Kasumi-1 (cell line): ENCODE measurements at regions not wholly inside any gene's neighbourhood (a gene's known extent, or its start where the extent isn't known, plus 50 kb on each side); places are given as distances from the start of the nearest gene placed in this dataset.
"Not testable (repeated sequence)": the region's sequence is repeated elsewhere in the genome, so short reads cannot be mapped to it uniquely, and the experiment has no call there.

Source experiments
- DNase-seq, 2 experiments: peaks; one replicate each; lab custom pipeline; 2025; lab: John Stamatoyannopoulos, UW

DNA sequence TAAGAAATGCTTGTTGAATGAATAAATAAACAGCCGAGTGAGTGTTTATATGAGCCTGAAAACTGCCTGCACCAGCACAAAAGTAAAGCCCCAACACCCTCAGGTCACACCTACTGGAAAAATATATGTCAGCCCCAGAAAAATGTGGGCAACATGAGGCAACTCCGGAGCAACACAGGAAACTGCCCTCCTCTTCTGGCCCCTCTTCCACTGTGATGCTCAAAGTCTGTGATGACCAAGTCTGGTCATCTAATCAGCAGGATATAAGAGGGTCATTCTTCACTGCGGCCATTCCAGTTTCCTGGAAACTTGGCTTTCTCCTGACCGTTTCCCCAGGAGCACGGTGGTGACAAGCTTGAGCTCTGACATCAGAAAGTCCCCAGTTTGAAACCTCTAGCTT, 159.6 kb upstream of the PZP start:
- no peak for DNase-seq

- peak; percentile 1 to 19 for DNase-seq
These were observed 159.0 kb upstream of the PZP start for GRCh38 chr12:9367201-9367600.

DNA sequence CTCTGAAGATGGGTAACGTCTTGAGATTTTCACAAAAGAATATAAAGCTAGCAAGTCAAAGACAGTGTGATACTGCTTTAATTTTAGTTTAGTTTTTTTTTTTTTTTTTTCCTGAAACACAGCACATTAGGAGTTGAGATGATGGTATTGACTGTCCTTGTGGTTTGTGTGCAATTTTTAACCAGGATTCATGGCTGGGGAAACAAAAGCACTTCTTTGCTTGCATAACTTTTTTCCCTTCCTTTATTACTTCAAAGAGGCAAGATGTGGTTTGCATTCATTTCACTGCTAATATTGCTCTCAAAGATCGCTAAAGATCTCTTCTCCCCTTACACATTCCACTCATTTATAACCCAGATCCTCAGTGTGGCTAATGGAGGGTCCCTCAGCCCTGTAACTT, 157.1 kb upstream of the PZP start:
- DNase-seq: no peak

DNA sequence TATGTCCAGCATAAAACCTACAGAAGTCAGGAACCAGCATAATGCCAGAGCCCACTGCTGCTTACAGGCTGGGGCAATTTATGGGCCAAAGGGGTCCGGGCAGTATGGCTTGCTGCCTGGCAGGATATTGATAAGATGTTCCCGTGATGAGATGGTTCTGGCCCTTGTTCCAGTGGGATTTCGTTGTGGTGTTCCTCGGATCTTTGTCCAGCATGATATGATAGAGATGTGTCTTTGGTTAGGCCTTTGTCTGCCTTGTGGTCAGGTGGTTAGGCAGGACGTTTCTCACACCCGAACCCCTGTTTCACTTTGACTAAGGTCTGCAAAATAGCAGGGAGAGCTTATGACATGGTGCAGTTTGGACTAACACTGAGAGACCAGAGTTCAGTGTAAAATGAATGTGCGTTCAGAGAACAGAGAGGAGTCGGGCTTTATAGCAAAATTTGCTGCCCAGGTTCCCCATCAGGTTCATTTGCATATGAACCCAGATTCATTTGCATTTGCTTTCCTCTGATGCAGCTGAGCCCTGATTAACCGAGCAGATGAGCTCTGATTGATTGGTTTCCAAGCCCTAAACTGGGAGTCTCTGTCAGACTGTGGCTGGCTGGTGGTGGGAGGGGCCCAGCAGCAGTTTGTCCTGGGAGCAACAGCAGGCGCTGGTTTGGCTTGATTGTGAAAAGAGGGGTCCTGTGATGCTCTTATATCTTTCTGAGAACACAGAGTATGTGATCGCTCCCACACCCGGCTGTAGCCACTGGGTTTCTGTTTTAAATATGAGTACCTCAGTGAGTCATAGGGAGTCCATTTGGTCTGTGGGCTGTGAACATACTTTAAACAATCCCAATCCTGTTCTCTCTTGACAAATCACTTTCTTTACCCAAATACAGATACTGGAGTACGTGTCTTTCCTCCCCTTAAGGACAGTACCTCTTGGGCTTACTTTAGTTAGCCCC, 156.3 kb upstream of the PZP start:
- no peak for DNase-seq

GRCh38 chr12:9363145-9363544, 154.9 kb upstream of the PZP start:
- DNase-seq: no peak

DNA sequence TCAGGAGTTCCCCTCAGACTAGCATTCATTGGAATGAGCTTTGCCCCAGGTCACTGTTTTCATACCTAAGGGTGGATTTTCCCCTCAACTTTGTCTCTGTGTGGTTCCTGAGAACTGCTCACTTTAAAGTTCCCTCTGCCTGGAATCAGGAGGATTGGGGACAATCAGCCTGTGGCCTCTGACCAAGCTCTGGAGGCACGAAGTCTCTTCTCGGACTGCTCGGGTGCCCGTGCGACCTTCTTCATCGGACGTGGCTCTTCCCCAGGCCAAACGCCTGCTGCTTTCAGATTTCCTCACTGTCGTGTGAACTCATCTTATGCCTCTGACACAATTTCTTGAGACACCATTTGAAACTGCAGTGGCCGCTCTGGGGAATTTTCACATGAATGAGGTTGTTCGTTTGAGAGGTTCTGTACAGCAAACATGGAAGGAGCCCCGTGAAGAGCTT, 153.7 kb upstream of the PZP start:
- DNase-seq: no peak

DNA sequence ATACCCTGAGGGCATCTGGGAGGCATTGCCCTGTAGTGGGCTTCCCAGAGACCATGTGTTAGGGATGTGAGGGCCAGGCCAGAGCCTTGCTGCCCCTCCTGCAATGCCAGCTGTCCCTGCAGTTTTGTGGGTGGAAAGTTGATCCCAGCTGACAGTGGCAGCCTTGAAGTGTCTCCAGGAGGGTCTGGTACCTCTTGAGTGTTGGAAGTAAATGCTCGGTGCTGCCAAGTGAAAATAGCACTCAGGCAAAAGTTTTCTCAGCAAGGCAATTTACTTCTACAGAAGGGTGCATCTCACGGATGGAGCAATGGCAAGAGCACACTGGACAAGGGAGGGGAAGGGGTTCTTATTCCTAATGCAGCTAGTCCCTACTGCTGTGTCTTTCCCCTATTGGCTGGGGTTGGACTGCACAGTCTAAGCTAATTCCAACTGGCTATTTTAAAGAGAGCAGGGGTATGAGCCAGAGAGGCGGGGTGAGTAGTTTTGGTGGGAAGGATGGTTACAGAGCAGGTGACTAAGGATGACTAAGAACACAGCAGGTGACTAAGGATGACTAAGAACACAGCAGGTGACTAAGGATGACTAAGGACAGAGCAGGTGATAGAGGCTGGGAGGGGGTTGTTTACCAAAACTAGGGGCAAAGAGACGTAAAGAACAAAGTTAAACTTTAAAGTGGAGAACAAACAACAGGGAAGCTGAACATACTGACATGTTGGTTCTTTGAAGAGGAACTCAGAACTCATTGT, 146.0 kb upstream of the PZP start:
- DNase-seq: not testable (repeated sequence)

DNA sequence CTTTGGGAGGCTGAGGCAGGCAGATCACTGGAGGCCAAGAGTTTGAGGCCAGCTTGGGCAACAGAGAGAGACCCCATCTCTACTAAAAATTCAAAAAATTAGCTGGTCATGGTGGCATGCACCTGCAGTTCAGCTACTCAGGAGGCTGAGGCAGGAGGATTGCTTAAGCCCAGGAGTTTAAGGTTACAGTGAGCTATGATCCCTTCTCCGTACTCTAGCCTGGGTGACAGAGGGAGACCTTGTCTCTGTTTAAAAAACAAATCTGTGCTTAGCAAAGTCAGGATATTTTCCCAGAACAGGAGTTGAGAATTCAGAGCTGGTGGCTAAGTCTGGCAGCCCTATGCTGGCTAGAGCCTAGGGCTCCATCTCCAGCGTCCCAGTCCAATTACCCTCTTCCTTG, 142.9 kb upstream of the PZP start:
- no peak for DNase-seq

DNA sequence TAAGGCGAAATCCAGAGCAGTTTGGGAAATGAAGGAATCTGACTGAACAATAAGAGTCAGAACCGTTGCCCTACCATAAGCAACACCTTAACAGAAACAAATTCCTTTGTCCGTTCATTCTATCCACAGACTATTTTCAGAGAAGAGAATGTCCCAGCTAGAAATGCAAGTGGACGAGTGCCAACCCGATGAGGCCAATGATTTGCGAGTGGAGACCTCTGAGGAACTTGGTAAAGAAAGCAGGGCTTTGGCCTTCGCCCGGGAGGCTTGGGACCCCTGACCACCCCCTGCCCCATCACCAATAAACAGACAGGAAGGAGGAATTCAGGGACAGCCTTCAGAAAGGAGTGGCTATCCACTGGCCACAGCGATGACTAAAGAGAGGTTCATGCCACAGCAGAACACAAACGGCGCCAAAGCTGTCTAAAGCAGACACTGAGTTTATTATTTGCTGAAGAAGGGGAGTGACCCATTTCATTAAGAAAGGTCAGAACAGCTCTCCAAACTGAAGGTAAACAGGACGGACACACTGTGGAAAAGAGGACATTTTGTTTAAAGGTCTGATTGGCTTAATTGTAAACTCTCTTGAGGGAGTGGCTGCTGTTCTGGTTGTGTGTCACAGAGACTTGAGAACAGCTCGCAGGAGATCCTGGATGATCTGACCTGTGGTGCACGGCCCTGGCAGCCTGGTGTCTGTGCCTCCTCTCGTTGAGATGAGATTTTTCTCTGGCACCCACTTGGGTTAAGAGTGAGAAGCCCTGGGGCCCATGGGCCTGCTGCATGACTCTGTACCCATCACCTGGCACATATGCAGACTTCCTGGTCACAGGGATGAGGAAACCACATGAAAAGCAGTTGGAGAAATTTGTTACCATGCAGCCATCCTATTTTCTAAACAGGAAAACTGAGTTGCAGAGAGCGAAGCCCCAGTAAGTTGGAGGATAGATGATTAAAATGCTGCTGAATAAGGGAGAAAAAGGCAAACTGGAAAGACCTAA, 142.0 kb upstream of the PZP start:
- DNase-seq: no peak

- no peak for DNase-seq
These were observed 140.8 kb upstream of the PZP start for GRCh38 chr12:9348906-9349518.

DNA sequence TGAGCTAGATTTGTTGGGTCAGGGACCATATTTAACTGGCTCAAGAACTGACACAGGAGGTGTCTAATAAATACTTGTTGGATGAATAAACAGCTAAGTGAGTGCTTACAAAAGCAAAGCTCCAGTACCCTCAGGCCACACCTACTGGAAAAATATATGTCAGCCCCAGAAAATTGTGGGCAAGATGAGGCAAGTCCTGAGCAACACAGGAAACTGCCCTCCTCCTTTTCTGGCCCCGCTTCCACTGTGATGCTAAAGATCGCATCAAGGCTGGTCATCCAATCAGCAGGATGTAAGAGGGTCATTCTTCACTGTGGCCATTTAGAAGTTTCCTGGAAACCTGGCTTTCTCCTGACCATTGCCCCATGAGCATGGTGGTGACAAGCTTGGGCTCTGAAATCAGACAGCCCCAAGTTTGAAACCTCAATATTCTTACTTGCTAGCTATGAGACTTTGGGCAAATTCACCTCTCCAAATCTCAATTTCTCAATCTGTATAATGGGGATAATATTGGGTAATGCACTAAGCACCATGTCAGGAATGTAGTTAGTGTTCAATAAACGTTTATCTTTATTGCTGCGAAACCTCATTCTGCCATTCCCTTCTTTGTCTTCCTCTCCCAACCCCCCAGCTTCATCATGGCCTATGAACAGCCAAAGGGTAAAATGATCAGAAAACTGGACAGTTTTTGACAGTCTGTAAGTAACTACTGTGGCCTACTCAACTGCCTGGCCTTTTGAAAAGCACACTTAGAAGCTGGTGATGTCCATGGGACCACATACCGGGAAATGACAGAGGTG, 139.3 kb upstream of the PZP start:
- no peak for DNase-seq

DNA sequence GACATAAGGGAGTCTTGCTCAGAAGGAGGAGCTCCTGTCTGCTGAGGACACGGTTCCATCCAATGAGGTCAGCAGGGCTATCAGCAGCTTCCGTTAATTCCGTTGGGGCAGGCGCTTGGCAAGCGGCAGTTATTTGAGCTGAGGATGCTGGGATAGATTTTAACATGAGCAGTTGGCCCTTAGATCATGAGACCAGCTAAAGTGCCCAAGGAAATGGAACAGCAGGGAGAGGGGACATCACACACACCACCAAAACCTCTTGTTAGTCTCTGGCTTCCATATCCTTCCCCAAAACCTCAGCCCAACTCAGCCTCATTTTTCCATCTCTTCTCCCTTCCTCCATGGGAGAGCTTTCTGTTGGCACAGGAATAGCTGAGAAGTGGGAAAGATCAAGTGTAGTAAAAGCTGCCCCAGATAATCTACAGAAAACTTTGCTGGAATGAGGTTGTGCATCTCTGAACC, 138.7 kb upstream of the PZP start:
- no peak for DNase-seq

GRCh38 chr12:9345171-9345570, 137.0 kb upstream of the PZP start:
- DNase-seq: no peak

GRCh38 chr12:9344541-9344940, 136.3 kb upstream of the PZP start:
- DNase-seq: no peak

- no peak for DNase-seq
These were observed 135.5 kb upstream of the PZP start for GRCh38 chr12:9343731-9344130.

- DNase-seq: no peak
These were observed 134.6 kb upstream of the PZP start for GRCh38 chr12:9342614-9343353.

DNA sequence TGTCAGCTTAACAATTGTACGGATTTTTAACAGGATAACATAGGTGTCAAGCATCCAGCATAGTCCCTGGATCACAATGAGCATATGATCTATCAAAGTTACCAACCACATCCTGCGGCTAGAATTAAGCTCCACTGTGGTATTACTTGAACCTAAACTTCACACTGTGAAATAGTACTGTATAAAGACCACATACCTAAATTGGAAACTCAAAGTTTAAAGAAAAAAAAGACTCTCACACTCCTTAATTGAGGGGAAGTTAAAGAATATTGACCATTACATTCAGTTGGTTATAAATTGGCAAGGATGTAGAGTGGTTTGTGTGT, 133.0 kb upstream of the PZP start:
- no peak for DNase-seq

DNA sequence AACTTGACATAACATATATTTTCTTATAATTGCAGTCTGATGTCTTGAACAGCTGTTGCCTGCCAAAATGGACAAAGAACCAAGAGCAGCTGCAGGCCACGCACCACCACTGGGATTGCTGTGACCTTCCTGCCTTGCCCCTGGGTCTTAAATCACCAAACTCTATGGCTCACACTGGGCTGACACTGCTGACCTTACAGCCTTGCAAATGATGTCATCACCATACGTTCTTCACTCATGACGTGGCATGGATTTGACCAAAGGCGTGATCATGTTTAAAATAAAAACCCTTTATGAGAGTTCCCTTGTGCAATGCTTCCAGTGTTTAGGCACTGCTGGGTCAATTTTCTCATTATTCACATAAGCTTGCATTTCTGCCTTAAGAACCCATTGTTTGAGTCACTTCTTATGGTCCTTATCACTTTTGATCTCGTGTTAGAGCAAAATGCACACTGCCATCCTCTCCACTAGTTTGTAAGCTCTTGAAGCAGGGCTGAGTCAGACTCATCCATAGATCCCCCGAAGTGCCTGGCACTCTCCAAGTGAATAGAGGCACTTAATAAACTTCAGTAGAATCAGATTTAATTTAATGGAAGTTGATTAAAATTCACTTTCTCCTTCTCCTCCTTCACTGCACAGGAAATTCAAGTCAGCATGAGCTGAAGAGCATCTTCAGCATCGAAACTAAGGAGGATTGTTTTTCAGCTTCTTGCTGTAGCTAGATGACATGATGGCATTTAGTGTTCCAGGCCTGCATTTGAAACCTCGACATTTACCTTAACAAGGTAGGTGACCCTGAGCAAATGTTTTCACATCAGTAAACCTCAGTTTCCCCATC, 132.4 kb upstream of the PZP start:
- no peak for DNase-seq

GRCh38 chr12:9337656-9338055, 129.5 kb upstream of the PZP start:
- no peak for DNase-seq
